HG03565 (cell line): ENCODE measurements at regions not wholly inside any gene's neighbourhood (a gene's known extent, or its start where the extent isn't known, plus 50 kb on each side); places are given as distances from the start of the nearest gene placed in this dataset.

Experiments used
- ATAC-seq: cut with Tn5 transposase; IDR thresholded peaks from one replicate; pipeline ENCODE4 v1.9.1; 2021; ENCODE audit warnings: mild to moderate bottlenecking, moderate library complexity; ENCODE audit not compliant: unreplicated experiment

DNA sequence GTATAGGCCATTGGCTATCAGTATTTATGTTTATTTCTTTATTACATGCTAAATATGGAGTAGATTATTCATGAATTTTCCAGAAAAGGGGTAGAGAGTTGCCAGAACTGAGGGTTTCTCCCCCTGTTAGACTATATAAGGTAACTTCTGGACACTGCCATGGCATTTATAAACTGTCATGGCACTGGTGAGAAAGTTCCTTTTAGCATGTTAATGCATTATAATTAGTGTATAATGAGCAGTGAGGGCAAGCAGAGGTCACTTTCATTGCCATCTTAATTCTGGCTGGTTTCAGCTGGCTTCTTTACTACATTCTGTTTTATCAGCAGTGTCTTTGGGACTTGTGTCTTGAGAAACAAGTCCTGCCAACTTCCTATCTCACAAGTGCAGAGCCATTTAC is 220.0 kb upstream of the CNR1 start:
- ATAC-seq = no peak

DNA sequence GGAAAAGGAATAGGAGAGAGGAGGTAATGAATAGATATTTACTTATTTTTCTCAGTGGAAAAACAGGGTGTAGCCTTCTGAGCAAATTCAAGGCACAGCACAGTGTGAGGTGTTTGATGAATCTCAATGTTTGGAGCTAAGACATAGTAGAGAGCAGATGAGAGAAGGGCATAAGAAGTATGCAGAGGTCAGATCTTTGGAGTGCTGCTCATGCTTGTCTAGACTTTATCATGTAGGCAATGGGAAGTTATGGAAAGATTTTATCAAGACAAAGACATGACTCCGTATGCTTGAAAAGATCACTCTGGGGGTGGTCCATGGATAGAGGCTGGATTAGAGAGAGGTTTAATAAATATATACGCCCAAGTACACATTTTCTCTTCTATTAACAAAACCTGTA is 217.0 kb upstream of the CNR1 start:
- no peak for ATAC-seq

DNA sequence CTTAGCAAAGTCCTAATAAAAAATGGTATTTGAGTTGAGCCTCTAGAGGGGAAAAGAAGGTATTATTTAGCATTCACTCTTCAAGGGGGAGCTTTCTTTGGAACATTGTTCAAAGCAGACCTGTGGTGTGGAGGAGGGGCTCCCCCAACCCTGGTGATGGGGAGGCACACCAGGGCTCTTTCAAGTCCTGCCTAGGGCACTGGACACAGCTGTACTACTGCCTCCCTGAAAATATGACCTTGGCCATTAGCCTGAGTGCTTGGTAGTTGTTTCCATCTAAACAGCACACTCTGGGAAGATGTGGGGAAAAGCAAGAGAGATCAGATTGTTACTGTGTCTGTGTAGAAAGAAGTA is 215.1 kb upstream of the CNR1 start:
- no peak for ATAC-seq

DNA sequence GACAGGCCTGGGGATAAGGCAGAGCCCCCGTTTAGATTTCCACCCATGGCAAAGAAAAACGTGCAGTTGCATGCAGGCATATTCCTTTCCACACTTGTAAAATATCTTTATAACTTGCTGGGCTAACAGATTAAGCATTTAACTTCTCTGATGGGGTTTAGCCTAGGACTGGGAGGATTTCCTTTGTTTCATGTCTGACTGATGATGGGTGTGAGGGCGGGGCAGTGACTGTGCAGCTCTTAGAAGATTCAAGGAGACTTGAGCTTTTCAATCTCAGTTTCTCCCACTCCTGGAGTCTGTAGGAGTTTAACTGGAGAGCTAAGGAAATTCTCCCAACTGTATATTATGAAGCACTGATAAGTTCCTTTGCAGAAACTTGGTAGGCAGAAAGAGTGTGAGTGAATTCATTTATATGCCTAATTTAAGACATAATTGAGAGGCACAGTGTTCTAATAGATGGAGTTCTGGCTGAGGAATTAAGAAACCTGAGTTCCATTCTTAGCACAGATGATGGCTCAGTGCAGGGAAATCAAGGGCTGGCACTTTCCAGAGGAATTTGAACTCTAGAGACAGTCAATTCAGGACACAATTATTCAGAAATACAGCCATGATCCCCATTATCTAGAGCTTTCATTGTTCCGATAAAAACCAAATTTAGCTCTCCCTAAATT is 214.6 kb upstream of the CNR1 start:
- no peak for ATAC-seq

DNA sequence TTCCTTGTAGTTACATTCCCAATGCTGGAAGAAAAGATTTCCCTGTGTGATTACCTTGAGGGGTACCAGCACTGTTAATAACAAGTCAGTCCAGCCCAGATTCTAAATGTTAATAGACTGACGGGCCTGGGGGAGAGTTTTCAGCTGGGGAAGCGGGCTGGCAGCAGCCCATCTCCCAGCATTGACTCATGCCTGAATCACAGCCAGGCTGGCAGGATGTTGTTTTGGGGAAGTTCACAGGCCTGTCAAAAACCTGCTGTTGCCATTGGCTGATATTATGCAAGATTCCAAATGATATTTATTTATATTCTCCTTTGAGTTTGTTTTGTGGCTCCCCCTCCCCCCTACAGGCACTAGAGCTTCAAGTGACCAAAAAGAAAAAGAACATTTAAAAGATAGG is 213.9 kb upstream of the CNR1 start:
- no peak for ATAC-seq

DNA sequence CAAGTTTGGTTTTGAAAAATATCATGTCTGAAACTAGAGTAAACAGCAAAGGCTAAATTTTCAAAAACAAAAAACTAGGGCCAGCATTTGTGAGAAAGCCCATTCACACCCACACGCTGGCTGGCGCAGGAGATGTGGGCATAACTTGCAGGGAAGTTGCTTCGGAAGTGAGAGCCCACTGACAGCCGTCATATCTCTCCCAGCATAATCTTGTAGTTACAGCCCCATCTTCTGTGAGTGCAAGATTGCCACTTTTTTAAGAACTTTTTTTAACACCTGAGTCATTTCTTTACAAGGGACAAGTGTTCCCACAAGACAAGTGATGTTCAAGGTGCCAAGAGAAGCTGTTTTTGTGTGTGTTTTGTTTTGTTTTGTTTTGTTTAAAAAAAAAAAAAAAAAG is 212.5 kb upstream of the CNR1 start:
- ATAC-seq = no peak

DNA sequence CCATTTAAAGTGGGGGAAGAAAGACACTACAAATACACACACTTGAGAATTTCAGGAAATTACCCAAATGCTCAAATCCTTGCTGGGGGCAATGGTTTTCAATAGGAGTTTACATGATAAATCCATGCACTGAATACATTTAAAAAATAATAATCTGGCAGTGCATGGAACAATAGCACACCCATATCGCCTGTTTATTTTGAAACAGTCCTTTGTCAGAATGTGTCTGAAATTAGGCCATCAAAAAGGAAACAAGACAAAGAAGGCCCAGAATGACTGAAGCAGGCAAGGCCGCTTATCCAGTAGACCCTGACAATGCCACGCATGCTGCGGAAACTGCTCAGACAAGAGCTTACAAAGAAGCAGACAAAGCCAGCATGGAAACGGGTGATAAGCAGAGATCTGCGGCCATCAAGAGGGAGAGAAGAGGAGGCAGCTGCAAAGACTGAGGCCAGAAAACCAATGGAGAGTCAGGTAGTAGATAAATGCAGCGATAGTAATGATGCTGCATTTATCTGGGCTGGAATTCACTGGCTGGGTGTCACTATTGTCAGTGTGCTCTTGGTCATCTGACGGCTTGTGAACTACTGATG is 211.9 kb upstream of the CNR1 start:
- ATAC-seq = no peak

DNA sequence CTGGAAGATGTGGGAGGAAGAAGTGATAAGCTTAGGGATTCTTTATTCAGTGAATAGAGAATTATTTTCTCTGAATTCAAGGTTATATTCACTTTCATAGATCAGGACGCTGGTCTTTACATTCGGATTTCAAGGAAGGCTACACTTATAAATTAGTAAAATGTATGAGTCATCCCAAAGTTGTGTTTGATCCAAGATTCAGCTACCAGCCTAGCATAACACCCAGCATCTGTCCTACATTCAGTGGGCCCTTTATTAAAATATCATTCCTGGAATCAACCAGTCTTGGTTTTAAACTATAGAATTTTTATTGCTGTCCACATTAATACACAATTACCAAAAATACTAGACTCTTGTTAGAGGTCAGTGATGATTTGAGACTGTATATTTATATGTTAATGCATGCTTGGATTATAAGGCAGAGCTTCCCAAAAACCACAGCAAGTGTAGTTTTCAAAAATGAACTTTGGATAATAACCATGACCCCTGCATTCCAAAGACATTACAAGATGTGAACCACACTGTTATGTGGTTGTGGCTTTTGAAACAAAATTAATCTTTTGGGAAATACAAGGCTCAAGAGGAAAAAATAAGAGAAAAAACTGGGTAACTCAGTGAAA is 210.7 kb upstream of the CNR1 start:
- ATAC-seq = no peak

DNA sequence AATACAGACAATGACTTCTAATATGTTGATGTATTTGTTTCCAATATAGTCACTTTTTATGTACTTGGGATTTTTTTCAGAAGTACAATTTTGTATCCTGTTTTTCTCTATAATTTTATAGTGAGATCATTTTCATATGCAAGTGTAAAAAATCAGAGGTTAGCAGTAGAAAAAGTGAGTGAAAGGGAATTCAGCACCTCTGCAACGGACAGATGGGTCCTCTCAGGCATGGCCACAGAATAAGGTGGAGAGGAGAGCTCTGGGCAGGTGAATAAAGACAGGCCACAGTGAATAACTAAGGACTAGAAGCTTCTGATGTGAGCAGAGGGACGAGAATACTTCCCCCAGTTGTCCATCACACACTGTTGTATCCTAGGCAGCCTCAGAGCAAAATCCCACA is 210.1 kb upstream of the CNR1 start:
- ATAC-seq = no peak

DNA sequence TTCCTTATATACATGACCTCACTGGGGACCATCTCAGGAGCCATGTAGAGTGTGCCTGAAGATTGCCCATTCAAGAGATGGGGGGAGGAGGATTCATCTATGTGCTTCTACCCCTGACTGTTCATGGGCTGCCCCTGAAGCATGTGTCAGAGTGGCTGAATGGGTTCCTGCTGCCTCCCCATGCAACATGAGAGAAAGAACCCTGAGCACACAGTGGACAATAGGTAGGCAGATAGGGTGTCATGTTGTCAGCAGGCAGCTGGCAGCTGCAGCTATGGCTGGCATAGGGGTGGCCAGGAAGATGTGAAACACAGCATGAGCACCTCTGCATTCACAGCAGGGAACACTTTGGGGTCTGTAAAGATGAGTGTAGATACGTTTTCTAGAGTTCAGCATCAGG is 208.4 kb upstream of the CNR1 start:
- no peak for ATAC-seq

DNA sequence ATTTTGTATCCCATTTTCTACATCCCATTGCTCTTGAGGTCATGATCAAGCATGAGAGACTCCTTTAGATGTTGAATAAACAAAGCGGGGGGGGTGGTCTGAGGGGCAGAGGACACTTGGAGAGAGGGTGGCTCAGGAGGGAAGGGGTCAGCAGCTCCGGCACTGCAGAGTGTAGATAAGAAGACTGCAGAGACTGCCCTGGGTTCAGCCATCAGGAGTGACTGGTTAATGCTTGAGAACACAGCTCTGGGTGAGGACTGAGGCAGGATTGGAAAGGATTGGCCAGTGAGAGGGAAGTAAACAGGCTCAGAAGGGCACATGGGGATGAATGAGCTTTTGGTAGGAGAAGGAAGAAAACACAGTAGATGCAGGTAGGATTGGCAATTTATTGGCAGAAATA is 205.3 kb upstream of the CNR1 start:
- no peak for ATAC-seq

DNA sequence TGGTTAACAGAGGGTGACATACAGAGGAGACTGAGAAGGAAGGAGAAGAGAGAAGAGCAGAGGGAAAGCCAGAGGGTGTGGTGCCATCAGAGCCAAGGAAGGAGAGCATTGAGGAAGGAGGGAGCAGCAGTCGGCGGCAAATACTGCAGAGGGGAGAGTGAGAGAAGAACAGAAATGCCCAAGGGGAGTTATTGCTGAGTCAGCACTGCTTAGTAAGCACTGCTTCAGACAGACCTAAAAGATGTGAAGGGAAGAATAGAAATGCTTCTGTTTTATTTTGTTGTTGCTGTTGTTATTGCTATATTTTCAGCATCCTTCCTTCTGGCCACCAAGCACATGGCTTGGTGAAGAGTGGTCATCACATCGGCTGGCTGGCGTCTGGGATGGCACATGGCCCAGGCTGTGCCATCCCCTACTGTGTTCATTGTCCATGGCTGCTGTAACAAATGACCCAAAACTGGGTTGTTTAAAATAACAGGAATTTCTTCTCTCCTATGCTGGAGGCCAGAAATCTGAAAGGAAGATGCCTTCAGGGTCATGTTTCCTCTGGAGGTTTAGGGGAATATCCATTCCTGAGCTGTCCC is 204.1 kb upstream of the CNR1 start:
- no peak for ATAC-seq

DNA sequence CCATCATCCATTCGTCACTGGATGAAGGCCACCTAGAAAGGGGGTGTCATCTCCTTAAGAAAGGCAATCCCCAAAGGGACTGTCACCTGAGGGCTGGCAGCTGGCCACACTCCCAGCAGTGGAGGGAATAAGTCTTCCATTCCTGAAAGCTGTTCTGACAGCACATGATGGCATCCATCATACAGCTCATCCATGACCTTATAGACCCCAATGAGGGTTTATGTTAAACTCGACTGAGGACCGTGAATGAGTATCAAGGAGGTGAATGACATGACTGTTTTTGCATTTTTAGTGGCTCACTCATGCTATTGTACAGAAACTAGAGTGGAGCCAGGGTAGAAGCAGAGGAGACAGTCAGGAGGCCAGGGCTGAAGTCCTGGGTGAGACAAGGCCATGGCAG is 203.1 kb upstream of the CNR1 start:
- no peak for ATAC-seq

DNA sequence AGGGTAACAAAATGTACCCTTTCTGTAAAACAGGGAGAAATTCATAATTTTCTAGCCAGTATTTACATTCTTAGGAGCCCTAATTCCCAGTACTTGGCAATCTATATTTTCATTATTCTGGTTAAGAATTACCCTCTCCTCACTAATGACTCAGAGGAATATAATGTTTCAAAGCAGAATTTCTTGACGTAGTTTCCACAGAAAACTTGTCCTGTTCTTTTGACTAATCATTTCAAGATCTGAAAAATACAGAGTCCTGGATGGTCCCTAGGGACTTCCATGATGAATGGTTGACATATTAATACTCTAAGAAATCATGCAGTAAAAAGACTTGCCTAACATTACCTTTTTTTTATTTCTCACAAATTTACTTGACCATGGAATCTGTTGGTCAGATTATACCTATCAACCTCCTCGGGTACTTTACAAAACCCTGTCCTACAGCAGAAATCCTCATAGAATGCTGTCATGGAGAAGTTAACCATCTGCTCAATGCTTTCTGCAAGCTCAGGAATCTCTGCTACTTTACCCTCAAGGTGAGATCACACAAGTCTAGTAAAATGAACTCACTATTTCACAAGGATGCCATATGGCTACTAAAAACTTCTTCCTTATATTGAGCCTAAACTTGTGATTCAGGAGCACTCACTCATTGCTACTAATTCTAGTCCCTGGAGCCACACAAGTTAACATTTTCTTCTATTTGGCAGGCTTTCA is 202.1 kb upstream of the CNR1 start:
- no peak for ATAC-seq

DNA sequence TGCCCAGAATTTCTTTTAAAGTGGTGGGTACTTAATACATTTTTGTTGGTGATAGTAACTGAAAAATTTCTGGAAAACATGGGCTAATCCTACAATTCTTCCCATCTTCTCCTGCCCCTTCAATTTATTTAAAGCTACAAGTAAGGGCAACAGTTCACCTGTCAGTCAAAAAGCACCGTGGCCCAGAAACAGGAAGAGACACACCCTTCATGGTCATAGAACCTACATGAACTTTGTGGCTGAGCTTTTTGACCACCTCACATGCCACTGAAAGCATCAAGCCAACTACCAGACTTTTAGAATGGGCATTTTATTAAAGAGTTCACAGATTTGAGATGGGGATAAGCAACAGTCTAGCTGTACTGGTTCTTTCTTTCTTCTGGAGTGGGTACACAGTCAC is 201.1 kb upstream of the CNR1 start:
- ATAC-seq = no peak

DNA sequence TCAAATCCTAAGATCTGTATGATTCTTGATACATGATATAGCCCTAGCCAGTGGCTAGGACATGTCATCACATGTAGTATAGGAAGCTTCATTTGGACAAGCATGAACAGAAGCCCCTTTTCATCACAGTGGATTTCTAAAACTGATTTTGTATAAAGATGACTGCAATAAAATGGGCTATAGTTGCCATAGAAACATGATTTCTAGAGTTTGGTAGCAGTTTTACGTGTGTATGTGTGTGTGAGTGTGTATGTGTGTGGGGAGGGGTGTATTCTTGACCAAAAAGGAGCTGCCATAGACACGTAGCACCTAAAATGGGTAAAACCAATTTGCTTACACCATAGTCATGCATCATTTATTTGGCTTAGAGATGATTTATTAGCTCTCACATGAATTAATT is 200.5 kb upstream of the CNR1 start:
- no peak for ATAC-seq

DNA sequence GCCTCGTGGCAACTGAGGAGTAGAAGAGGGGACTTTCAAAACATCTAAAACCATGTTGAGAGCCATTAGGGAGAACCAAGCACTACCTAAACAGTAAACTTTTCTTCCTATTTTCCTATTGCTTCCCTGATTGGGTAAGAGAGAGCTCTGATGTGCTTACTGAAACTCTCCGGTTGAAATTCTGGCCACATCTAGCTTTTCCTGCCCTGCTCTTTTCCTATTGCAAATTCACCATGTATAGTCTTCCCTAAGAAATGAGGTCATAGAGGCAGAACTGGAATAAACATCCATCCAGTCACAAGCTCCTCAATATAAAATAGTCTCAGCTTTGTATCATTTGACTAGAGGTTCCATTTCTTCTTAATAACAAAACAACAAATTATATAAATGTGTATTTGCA is 199.5 kb upstream of the CNR1 start:
- ATAC-seq = no peak

DNA sequence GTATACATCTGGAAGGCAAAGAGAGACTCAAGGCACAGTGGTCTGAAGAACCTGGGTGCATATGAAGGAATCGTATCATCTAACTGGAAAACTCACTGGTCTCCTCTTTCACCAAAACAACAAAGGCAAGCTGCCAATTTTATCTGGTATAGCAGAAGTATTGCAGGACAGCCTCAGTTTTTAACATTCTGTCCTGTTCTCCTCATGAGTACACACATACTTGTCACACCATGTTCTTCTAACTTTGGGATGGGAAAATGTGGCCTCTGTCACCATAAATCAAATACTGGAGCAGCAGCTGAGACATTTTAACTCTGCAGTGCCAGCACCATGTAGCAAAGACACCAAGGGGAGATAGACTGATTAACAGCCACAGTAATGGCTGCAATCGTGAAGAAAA is 199.1 kb upstream of the CNR1 start:
- no peak for ATAC-seq

DNA sequence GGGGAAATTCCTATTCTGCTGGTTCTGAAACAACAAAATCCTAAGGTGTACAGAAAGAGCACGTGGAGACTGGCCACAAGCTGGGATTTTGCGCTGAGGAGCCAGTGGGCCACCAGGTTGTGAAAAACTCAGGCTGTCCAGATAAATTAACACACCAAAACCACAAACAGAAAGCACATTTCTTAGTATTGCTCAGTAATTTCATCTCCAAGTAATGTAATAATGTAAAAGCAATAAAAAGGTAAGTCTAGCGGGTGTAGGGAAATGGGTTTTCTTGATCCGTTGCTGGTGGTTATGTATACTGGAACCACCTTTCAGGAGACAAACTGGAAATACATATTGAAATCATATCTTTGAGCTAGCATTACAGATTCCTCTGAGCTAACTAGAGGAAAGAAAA is 195.6 kb upstream of the CNR1 start:
- no peak for ATAC-seq

DNA sequence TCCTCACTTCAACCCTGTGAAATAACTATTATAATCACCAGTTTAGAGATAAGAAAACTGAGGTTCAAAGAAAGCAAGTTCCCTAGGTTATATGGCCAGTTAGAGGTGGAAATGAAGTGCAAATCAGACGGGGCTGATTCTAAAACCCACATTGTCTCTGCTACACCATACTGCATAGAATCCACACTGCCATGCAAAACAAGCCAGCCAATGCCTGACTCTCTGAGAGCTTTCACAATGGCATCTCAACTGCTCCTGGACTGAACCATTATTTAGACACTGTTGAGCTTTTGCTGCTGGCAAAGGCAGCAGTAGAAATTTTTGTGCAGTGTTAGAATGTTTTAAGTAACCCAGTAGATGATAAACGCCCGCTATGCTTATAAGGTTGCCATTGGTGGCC is 195.2 kb upstream of the CNR1 start:
- no peak for ATAC-seq

DNA sequence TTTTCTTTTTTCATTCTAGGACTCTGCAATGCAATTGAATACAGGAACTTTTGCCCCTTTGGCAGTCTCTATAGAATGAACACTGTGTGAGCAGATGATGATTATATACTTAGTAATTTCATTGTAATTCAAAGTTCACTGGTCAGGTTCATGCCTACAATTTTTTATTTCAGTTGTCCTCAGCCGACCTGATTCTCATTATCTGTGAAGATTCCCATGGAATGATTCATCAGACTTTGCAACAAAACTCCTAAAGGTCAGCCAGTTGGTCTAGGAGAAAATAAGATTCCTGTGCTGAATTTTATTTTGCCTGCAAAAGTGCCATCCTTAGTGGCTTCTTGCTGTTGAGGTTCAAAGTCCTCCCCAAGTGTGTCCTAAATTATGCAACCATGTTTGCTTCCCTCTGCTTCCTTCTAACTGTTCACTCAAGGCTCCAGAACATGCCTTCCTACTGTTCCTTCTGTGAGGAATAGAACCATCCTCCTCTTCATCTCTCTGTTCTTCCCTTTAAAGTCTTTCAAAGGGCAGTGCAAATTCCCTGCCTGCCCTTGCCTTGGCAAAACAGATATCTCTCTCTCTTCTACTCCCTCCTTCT is 194.2 kb upstream of the CNR1 start:
- ATAC-seq = no peak
